ENCODE measurements at regions not wholly inside any gene's neighbourhood (a gene's known extent, or its start where the extent isn't known, plus 50 kb on each side); places are given as distances from the start of the nearest gene placed in this dataset.

DNA sequence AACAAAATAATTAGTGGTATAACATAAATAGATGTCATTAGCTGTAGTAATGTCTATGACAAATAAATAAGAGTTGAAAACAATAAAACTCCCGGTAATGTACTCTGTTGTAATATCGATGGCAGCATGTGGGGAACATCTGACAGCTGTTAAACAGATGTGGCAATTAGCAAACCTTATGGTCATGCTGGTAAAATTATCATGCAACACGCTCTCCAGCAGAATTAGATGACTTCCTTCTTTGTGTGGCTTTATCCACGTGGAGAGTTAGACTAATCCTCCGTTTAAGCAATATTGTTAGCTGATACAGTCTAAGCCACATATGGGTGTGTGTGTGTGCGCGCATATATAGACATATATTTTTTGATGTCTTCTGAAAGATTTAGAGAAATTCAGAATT, 77.7 kb upstream of the ZFP64 start:
- WGBS, 2 experiments (ENCODE audit: extremely low coverage in 2 of 2, insufficient read length in 1 of 2) = 25% methylated on average over 2 of the region's 7 CpGs; no CpG with 5 or more reads in 1 of the 2 experiments
- no peak overlapping the region for H3K9ac ChIP-seq (ENCODE audit: low read depth, low read length)
- no peaks in the 10 kb centered on the region for H3K36me3 ChIP-seq (ENCODE audit: control insufficient read depth, insufficient read depth, low read length)
- no peaks in the 10 kb centered on the region for H4K20me1 ChIP-seq (ENCODE audit: insufficient read depth, low read length)
- H2AFZ ChIP-seq (replicated peaks; ENCODE audit: low read length, poor library complexity) = no peak overlapping the region
- H3K56ac ChIP-seq (ENCODE audit: extremely low read depth, insufficient read depth, low read length) = no peak overlapping the region
- H3K14ac ChIP-seq (replicated peaks; ENCODE audit: low read depth, low read length) = no peak overlapping the region
- no peak overlapping the region for H2BK5ac ChIP-seq (ENCODE audit: low read depth, low read length, poor library complexity, severe bottlenecking)
- H4K5ac ChIP-seq (ENCODE audit: low read depth, low read length) = no peak overlapping the region
- ChIA-PET CTCF (no interaction called here), POLR2A (ENCODE audit: unreplicated experiment) (interaction anchor here (0.6 kb wide), 1 partner anchor 1321 kb away, joined by 4 read pairs; no protein-coding TSS in a partner anchor)
- no peak overlapping the region for H2AK5ac ChIP-seq (ENCODE audit: low read depth, low read length)
- no peak overlapping the region for H2BK20ac ChIP-seq (ENCODE audit: low read depth, low read length)
- dilution Hi-C loops (cut with HindIII; ENCODE audit: low sequenced_read_pairs, unreplicated experiment) (no loop called here), intact Hi-C loops (cut with micrococcal nuclease) (no loop called here), in situ Hi-C loops (cut with MboI; ENCODE audit: low sequenced_read_pairs) (no loop called here)
- no peak overlapping the region for H2AK9ac ChIP-seq (replicated peaks; ENCODE audit: low read depth, low read length, poor library complexity)
- no peak overlapping the region for H4K8ac ChIP-seq (ENCODE audit: low read depth in 2 of 2, low read length in 2 of 2)
- DNase-seq (no peak), ATAC-seq (ENCODE audit: low read depth) (no peak)
- no peak for TF ChIP-seq RFX5 (IDR thresholded peaks at IDR 0.05; ENCODE audit: low read depth, low read length)
- no peak for TF ChIP-seq MAFK (IDR thresholded peaks at IDR 0.05; ENCODE audit: low read depth, low read length)
- TF ChIP-seq, protein P1, sequence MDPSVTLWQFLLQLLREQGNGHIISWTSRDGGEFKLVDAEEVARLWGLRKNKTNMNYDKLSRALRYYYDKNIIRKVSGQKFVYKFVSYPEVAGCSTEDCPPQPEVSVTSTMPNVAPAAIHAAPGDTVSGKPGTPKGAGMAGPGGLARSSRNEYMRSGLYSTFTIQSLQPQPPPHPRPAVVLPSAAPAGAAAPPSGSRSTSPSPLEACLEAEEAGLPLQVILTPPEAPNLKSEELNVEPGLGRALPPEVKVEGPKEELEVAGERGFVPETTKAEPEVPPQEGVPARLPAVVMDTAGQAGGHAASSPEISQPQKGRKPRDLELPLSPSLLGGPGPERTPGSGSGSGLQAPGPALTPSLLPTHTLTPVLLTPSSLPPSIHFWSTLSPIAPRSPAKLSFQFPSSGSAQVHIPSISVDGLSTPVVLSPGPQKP (IDR thresholded peaks at IDR 0.05; ENCODE audit: borderline replicate concordance, low read depth, low read length) = no peak
- TF ChIP-seq, protein P2, sequence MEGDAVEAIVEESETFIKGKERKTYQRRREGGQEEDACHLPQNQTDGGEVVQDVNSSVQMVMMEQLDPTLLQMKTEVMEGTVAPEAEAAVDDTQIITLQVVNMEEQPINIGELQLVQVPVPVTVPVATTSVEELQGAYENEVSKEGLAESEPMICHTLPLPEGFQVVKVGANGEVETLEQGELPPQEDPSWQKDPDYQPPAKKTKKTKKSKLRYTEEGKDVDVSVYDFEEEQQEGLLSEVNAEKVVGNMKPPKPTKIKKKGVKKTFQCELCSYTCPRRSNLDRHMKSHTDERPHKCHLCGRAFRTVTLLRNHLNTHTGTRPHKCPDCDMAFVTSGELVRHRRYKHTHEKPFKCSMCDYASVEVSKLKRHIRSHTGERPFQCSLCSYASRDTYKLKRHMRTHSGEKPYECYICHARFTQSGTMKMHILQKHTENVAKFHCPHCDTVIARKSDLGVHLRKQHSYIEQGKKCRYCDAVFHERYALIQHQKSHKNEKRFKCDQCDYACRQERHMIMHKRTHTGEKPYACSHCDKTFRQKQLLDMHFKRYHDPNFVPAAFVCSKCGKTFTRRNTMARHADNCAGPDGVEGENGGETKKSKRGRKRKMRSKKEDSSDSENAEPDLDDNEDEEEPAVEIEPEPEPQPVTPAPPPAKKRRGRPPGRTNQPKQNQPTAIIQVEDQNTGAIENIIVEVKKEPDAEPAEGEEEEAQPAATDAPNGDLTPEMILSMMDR (conservative IDR thresholded peaks at IDR 0.05; ENCODE audit: low read depth, low read length) = no peak
- H3K9me1 ChIP-seq (ENCODE audit: insufficient read depth, low read length) = no peaks in the 10 kb centered on the region
- no peaks in the 10 kb centered on the region for H3K27me3 ChIP-seq (ENCODE audit: control insufficient read depth, insufficient read depth, low read length)
- H4K91ac ChIP-seq (ENCODE audit: insufficient read depth, low read depth, low read length) = no peak overlapping the region
- H2BK120ac ChIP-seq (ENCODE audit: low read depth, low read length) = no peak overlapping the region
- H3K23ac ChIP-seq (ENCODE audit: low read depth, low read length) = no peak overlapping the region
- no peaks in the 10 kb centered on the region for H3K4me1 ChIP-seq (ENCODE audit: control insufficient read depth, insufficient read depth, low read length)
- no peaks in the 10 kb centered on the region for H3K9me3 ChIP-seq (ENCODE audit: control insufficient read depth, insufficient read depth, low read length)
- no peak overlapping the region for H3K4me2 ChIP-seq (ENCODE audit: low read depth, low read length)
- no peaks in the 10 kb centered on the region for H3K79me1 ChIP-seq (ENCODE audit: low read depth in 1 of 2, low read length in 2 of 2)
- H3K4ac ChIP-seq (ENCODE audit: low read depth, low read length) = no peak overlapping the region
- no peak overlapping the region for H2BK15ac ChIP-seq (ENCODE audit: low read depth, low read length)
- no peak overlapping the region for H3K18ac ChIP-seq (ENCODE audit: low read depth, low read length)
- no TSS peak for BruUV-seq (replicated peaks)
- H3K4me3 ChIP-seq (ENCODE audit: insufficient read depth, low read depth, low read length) = no peak overlapping the region
- H3K27ac ChIP-seq (ENCODE audit: insufficient read depth, low read length) = no peak overlapping the region

Measured in IMR-90 (cell line).